Thyroid gland (tissue), 4 donors: ENCODE measurements at regions not wholly inside any gene's neighbourhood (a gene's known extent, or its start where the extent isn't known, plus 50 kb on each side); places are given as distances from the start of the nearest gene placed in this dataset.

ENCODE experiments used
- CTCF ChIP-seq, 6 experiments: fragments of 200-600 bp in 3 of 6; fragments of 450-650 bp in 3 of 6; sonication (generic) in 3 of 6; IDR thresholded peaks; one replicate each; pipeline ENCODE4 v1.5.1; 2016 to 2019; ENCODE audit warnings: antibody characterized with exemption in 6 of 6, mild to moderate bottlenecking in 2 of 6, inconsistent platforms in 1 of 6, moderate library complexity in 1 of 6
- POLR2A ChIP-seq, 2 donors: fragments of 450-650 bp; IDR thresholded peaks; one replicate each; pipeline ENCODE4 v1.6.1; 2017; ENCODE audit warnings: antibody characterized with exemption in 2 of 2, mild to moderate bottlenecking in 2 of 2, moderate library complexity in 1 of 2

GRCh38 chr15:98555173-98555515 is 93.2 kb upstream of the IGF1R start:
- TF ChIP-seq CTCF (IDR thresholded peaks at IDR 0.05) (no peak), POLR2A (IDR thresholded peaks at IDR 0.05) (no peak)
